ENCODE measurements at regions not wholly inside any gene's neighbourhood (a gene's known extent, or its start where the extent isn't known, plus 50 kb on each side); places are given as distances from the start of the nearest gene placed in this dataset.

GRCh38 chr9:118295413-118295812 is 591.2 kb downstream of the TLR4 start:
- TF ChIP-seq CTCF (conservative IDR thresholded peaks at IDR 0.05; ENCODE audit: low read depth in 2 of 2) (no peak), EZH2 (IDR thresholded peaks at IDR 0.05; ENCODE audit: low read depth, unreplicated experiment) (no peak), POLR2AphosphoS5 (IDR thresholded peaks at IDR 0.05; ENCODE audit: low read depth) (no peak), ZNF331 (CRISPR knock-in tag; IDR thresholded peaks at IDR 0.05; ENCODE audit: low read depth) (no peak)

All from GM23338 (cell line).